Keratinocyte (primary cell): ENCODE measurements at regions not wholly inside any gene's neighbourhood (a gene's known extent, or its start where the extent isn't known, plus 50 kb on each side); places are given as distances from the start of the nearest gene placed in this dataset.

Source experiments
- DNase-seq: peaks from one replicate; pipeline ENCODE4 v3.0.0-alpha.2; 2011; ENCODE audit warnings: low read depth, missing footprints, low spot score
- FAIRE-seq: peaks from 2 replicates; lab custom pipeline; 2011; peaks lifted over from hg19 to GRCh38; lab: Jason Lieb, UNC
- H2AFZ ChIP-seq: 2 replicates; pipeline ENCODE4 v1.6.0; 2012; ENCODE audit warnings: low read length, control low read depth, inconsistent platforms; ENCODE audit not compliant: control insufficient read depth
- H3K27ac ChIP-seq: 2 replicates; pipeline ENCODE4 v1.5.1; 2011; ENCODE audit warnings: low read length; ENCODE audit not compliant: control insufficient read depth, insufficient read depth
- H3K27me3 ChIP-seq: 3 replicates; pipeline ENCODE4 v1.6.0; 2011; ENCODE audit warnings: low read length; ENCODE audit not compliant: control insufficient read depth, insufficient read depth; ENCODE audit errors: extremely low read depth
- H3K36me3 ChIP-seq, 2 experiments: 2 replicates in 1 of 2; 3 replicates in 1 of 2; pipeline ENCODE4 v1.5.1; 2011; ENCODE audit warnings: low read length in 2 of 2, mild to moderate bottlenecking in 1 of 2; ENCODE audit not compliant: control insufficient read depth in 2 of 2, insufficient read depth in 2 of 2; ENCODE audit errors: extremely low read depth in 1 of 2
- H3K4me1 ChIP-seq: 3 replicates; pipeline ENCODE4 v1.5.1; 2011; ENCODE audit warnings: low read length; ENCODE audit not compliant: control insufficient read depth, insufficient read depth; ENCODE audit errors: extremely low read depth
- H3K4me2 ChIP-seq: 3 replicates; pipeline ENCODE4 v1.6.0; 2011; ENCODE audit warnings: low read depth, low read length; ENCODE audit not compliant: control insufficient read depth, insufficient read depth; ENCODE audit errors: extremely low read depth
- H3K4me3 ChIP-seq, 3 experiments: fragments of 200-600 bp in 1 of 3; sonication (generic) in 1 of 3; 2 replicates in 2 of 3; 3 replicates in 1 of 3; pipeline ENCODE4 v1.5.1; 2011 to 2016; ENCODE audit warnings: low read length in 3 of 3, mild to moderate bottlenecking in 3 of 3, control low read depth in 2 of 3, inconsistent platforms in 1 of 3, low read depth in 1 of 3, mixed read lengths in 1 of 3, mixed run types in 1 of 3, moderate library complexity in 1 of 3; ENCODE audit not compliant: control insufficient read depth in 2 of 3, insufficient read depth in 2 of 3; ENCODE audit errors: extremely low read depth in 1 of 3
- H3K79me2 ChIP-seq: 2 replicates; pipeline ENCODE4 v1.6.0; 2012; ENCODE audit warnings: low read length; ENCODE audit not compliant: control insufficient read depth, insufficient read depth
- H3K9ac ChIP-seq: 3 replicates; pipeline ENCODE4 v1.6.0; 2011; ENCODE audit warnings: low read length; ENCODE audit not compliant: control insufficient read depth, insufficient read depth; ENCODE audit errors: extremely low read depth
- H3K9me1 ChIP-seq: 3 replicates; pipeline ENCODE4 v1.6.0; 2011; ENCODE audit warnings: low read length; ENCODE audit not compliant: control insufficient read depth, insufficient read depth; ENCODE audit errors: extremely low read depth
- H3K9me3 ChIP-seq: 2 replicates; pipeline ENCODE4 v1.5.1; 2012; ENCODE audit warnings: low read depth, low read length; ENCODE audit not compliant: control insufficient read depth
- H4K20me1 ChIP-seq: 3 replicates; pipeline ENCODE4 v1.6.0; 2011; ENCODE audit warnings: low read length; ENCODE audit not compliant: control insufficient read depth, insufficient read depth; ENCODE audit errors: extremely low read depth
- EZH2 ChIP-seq: IDR thresholded peaks from one replicate; pipeline ENCODE4 v1.6.1; 2012; ENCODE audit warnings: inconsistent platforms, mild to moderate bottlenecking, low read length, moderate library complexity
- dilution Hi-C: fragments of 300-500 bp; cut with MboI; formaldehyde crosslinking; loops from one replicate; pipeline ENCODE4 v1.7.0; 2020; ENCODE audit warnings: low sequenced_read_pairs; ENCODE audit not compliant: extremely low pct_ligation_motif_present
- TF ChIP-seq, protein P1 (sequence below), 3 experiments: IDR thresholded peaks in 1 of 3; conservative IDR thresholded peaks in 1 of 3; optimal IDR thresholded peaks in 1 of 3; 2 replicates in 2 of 3; 3 replicates in 1 of 3; pipeline versions ENCODE3 to v1.5.1; 2011; ENCODE audit warnings: low read length in 3 of 3, mild to moderate bottlenecking in 3 of 3, moderate library complexity in 2 of 3, control low read depth in 1 of 3, inconsistent platforms in 1 of 3; ENCODE audit not compliant: insufficient read depth in 2 of 3; ENCODE audit errors: extremely low read depth in 1 of 3

DNA sequence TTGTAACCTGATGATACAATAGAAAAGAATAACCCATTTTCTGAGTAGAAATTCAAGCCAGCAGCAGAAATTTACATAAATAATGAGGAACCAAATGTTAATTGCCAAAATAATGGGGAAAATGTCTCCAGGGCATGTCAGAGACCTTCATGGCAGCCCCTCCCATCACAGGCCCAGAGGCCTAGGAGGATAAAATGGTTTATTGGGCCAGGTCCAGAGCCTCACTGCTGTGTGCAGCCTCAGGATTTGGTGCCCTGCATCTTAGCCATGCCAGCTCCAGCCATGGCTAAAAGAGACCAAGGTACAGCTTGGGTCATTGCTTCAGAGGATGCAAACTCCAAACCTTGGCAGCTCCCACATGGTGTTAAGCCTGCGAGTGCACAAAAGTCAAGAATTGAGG is 352.1 kb upstream of the MEIS2 start:
- dilution Hi-C loops, result no loop called here
- FAIRE-seq, result no peak
- no peaks in the 10 kb centered on the region for H3K27me3 ChIP-seq

GRCh38 chr15:37480482-37480881 is 380.1 kb upstream of the MEIS2 start:
- FAIRE-seq, result no peak
- H3K27me3 ChIP-seq, result no peaks in the 10 kb centered on the region
- TF ChIP-seq, protein P1, sequence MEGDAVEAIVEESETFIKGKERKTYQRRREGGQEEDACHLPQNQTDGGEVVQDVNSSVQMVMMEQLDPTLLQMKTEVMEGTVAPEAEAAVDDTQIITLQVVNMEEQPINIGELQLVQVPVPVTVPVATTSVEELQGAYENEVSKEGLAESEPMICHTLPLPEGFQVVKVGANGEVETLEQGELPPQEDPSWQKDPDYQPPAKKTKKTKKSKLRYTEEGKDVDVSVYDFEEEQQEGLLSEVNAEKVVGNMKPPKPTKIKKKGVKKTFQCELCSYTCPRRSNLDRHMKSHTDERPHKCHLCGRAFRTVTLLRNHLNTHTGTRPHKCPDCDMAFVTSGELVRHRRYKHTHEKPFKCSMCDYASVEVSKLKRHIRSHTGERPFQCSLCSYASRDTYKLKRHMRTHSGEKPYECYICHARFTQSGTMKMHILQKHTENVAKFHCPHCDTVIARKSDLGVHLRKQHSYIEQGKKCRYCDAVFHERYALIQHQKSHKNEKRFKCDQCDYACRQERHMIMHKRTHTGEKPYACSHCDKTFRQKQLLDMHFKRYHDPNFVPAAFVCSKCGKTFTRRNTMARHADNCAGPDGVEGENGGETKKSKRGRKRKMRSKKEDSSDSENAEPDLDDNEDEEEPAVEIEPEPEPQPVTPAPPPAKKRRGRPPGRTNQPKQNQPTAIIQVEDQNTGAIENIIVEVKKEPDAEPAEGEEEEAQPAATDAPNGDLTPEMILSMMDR (optimal IDR thresholded peaks at IDR 0.05 in 1 of 3, IDR thresholded peaks at IDR 0.05 in 1 of 3, conservative IDR thresholded peaks at IDR 0.05 in 1 of 3; ENCODE audit: extremely low read depth in 1 of 3, insufficient read depth in 2 of 3, low read length in 3 of 3), result no peak
- no peak for TF ChIP-seq EZH2

More for the DNA sequence above, 352.1 kb upstream of the MEIS2 start:
- Histone ChIP-seq H3K36me3 (no peaks in the 10 kb centered on the region), H3K4me3 (no peak overlapping the region), H2AFZ (no peak overlapping the region), H3K9ac (no peak overlapping the region), H3K4me1 (no peaks in the 10 kb centered on the region), H3K79me2 (no peaks in the 10 kb centered on the region), H3K4me2 (no peak overlapping the region), H3K9me3 (peaks cover 2% of the 10 kb centered on the region), H4K20me1 (no peaks in the 10 kb centered on the region), H3K27ac (no peak overlapping the region), H3K9me1 (no peaks in the 10 kb centered on the region)
- no peak for DNase-seq
- TF ChIP-seq, protein P1 (optimal IDR thresholded peaks at IDR 0.05 in 1 of 3, IDR thresholded peaks at IDR 0.05 in 1 of 3, conservative IDR thresholded peaks at IDR 0.05 in 1 of 3; ENCODE audit: extremely low read depth in 1 of 3, insufficient read depth in 2 of 3, low read length in 3 of 3), result no peak
- no peak for TF ChIP-seq EZH2

More at GRCh38 chr15:37480482-37480881, 380.1 kb upstream of the MEIS2 start:
- H3K27ac ChIP-seq, result no peak overlapping the region
- no peaks in the 10 kb centered on the region for H3K9me3 ChIP-seq
- no peaks in the 10 kb centered on the region for H4K20me1 ChIP-seq
- no peak for DNase-seq
- no peaks in the 10 kb centered on the region for H3K79me2 ChIP-seq
- no peaks in the 10 kb centered on the region for H3K4me1 ChIP-seq
- dilution Hi-C loops, result no loop called here
- H2AFZ ChIP-seq, result no peak overlapping the region
- no peak overlapping the region for H3K4me3 ChIP-seq
- H3K9ac ChIP-seq, result no peak overlapping the region
- H3K36me3 ChIP-seq, result no peaks in the 10 kb centered on the region
- H3K4me2 ChIP-seq, result no peak overlapping the region
- no peaks in the 10 kb centered on the region for H3K9me1 ChIP-seq
